ENCODE measurements at regions not wholly inside any gene's neighbourhood (a gene's known extent, or its start where the extent isn't known, plus 50 kb on each side); places are given as distances from the start of the nearest gene placed in this dataset.
A peak's percentile ranks its signal among the peaks of the same experiment; 100 is the strongest.
"Not testable (repeated sequence)": the region's sequence is repeated elsewhere in the genome, so short reads cannot be mapped to it uniquely, and the experiment has no call there.

DNA sequence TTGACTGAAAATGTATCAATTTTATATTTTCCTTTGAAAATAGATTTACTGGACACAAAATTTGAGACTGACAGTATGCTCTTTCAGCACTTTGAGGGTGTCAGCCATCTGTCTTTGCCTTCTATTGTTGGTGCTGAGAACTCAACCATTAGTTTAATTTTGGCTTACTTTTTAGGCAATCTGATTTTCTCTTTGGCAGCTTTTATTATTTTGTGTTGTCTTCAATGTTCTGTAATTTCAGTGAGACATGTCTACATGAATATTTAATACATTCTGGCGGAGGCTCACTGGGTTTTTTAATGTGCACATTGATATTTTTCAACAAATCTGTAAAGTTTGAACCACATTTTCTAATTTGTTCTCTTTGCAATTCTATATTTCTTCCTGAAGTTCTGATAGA is 648.6 kb downstream of the C6orf118 start:
- DNase-seq (ENCODE audit: extremely low read depth, insufficient read length), result no peak
- no peak overlapping the region for H3K4me3 ChIP-seq (replicated peaks; ENCODE audit: low read depth, low read length)
- no peak for TF ChIP-seq CTCF (IDR thresholded peaks at IDR 0.05; ENCODE audit: insufficient read depth, low read length, poor library complexity, severe bottlenecking)
- no peaks in the 10 kb centered on the region for H3K36me3 ChIP-seq (ENCODE audit: control insufficient read depth, insufficient read depth, low read length)
- no peaks in the 10 kb centered on the region for H3K27me3 ChIP-seq (replicated peaks; ENCODE audit: control insufficient read depth, insufficient read depth, low read length)

- H3K27me3 ChIP-seq (replicated peaks; ENCODE audit: control insufficient read depth, insufficient read depth, low read length), result no peaks in the 10 kb centered on the region
- no peak for DNase-seq (ENCODE audit: extremely low read depth, insufficient read length)
- H3K4me3 ChIP-seq (replicated peaks; ENCODE audit: low read depth, low read length), result peak overlapping the region; percentile 8; the same call in 1 of the 2 replicates
- no peaks in the 10 kb centered on the region for H3K36me3 ChIP-seq (ENCODE audit: control insufficient read depth, insufficient read depth, low read length)
- no peak for TF ChIP-seq CTCF (IDR thresholded peaks at IDR 0.05; ENCODE audit: insufficient read depth, low read length, poor library complexity, severe bottlenecking)
Measured at GRCh38 chr6:164640956-164641355, 668.4 kb downstream of the C6orf118 start.

- Histone ChIP-seq H3K36me3 (ENCODE audit: control insufficient read depth, insufficient read depth, low read length) (no peaks in the 10 kb centered on the region), H3K27me3 (replicated peaks; ENCODE audit: control insufficient read depth, insufficient read depth, low read length) (no peaks in the 10 kb centered on the region), H3K4me3 (replicated peaks; ENCODE audit: low read depth, low read length) (no peak overlapping the region)
- no peak for DNase-seq (ENCODE audit: extremely low read depth, insufficient read length)
- no peak for TF ChIP-seq CTCF (IDR thresholded peaks at IDR 0.05; ENCODE audit: insufficient read depth, low read length, poor library complexity, severe bottlenecking)
Measured at GRCh38 chr6:164628302-164628931, 681.0 kb downstream of the C6orf118 start.

GRCh38 chr6:164616917-164617524 is 692.4 kb downstream of the C6orf118 start:
- H3K27me3 ChIP-seq (replicated peaks; ENCODE audit: control insufficient read depth, insufficient read depth, low read length), result no peaks in the 10 kb centered on the region
- no peak for DNase-seq (ENCODE audit: extremely low read depth, insufficient read length)
- no peak overlapping the region for H3K4me3 ChIP-seq (replicated peaks; ENCODE audit: low read depth, low read length)
- TF ChIP-seq CTCF (IDR thresholded peaks at IDR 0.05; ENCODE audit: insufficient read depth, low read length, poor library complexity, severe bottlenecking), result no peak
- no peaks in the 10 kb centered on the region for H3K36me3 ChIP-seq (ENCODE audit: control insufficient read depth, insufficient read depth, low read length)

DNA sequence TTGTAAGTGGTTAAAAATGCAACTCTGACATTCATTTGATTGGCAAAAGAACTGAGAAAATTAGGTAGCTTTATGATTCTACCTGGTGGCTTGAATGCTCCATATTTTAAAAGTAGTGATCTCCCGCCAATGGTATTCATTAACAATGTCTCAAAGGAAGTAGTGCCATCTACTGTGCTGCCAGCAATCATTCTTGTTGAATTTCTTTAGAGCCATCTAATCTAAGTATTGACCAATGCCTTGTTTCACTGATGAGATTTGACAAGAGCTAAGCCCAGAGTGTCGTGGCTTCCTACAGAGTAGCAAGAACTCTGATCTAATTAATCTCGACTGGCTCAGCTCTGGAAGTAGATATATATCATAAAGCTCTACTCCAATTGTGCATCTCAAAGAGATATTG is 696.7 kb downstream of the C6orf118 start:
- no peak for DNase-seq (ENCODE audit: extremely low read depth, insufficient read length)
- TF ChIP-seq CTCF (IDR thresholded peaks at IDR 0.05; ENCODE audit: insufficient read depth, low read length, poor library complexity, severe bottlenecking), result peak; percentile 4
- Histone ChIP-seq H3K4me3 (replicated peaks; ENCODE audit: low read depth, low read length) (no peak overlapping the region), H3K27me3 (replicated peaks; ENCODE audit: control insufficient read depth, insufficient read depth, low read length) (no peaks in the 10 kb centered on the region), H3K36me3 (ENCODE audit: control insufficient read depth, insufficient read depth, low read length) (no peaks in the 10 kb centered on the region)

GRCh38 chr6:164610859-164611258 is 698.5 kb downstream of the C6orf118 start:
- not testable (repeated sequence) for H3K4me3 ChIP-seq (replicated peaks; ENCODE audit: low read depth, low read length); DNase-seq (ENCODE audit: extremely low read depth, insufficient read length); H3K36me3 ChIP-seq (ENCODE audit: control insufficient read depth, insufficient read depth, low read length); H3K27me3 ChIP-seq (replicated peaks; ENCODE audit: control insufficient read depth, insufficient read depth, low read length)

- H3K27me3 ChIP-seq (replicated peaks; ENCODE audit: control insufficient read depth, insufficient read depth, low read length); H3K36me3 ChIP-seq (ENCODE audit: control insufficient read depth, insufficient read depth, low read length); H3K4me3 ChIP-seq (replicated peaks; ENCODE audit: low read depth, low read length); DNase-seq (ENCODE audit: extremely low read depth, insufficient read length): not testable (repeated sequence)
Measured at GRCh38 chr6:164602415-164602814, 707.0 kb downstream of the C6orf118 start.

Data from GM06990 (cell line).